Thymus (tissue), 11 donors: ENCODE measurements at regions not wholly inside any gene's neighbourhood (a gene's known extent, or its start where the extent isn't known, plus 50 kb on each side); places are given as distances from the start of the nearest gene placed in this dataset.

Experiments used
- DNase-seq, 9 donors: peaks; one replicate each; pipeline ENCODE4 v3.0.0-alpha.2; 2013; ENCODE audit warnings: low spot score in 9 of 9, low read depth in 6 of 9, missing footprints in 1 of 9
- H3K27ac ChIP-seq, 2 donors: one replicate each; pipeline ENCODE4 v1.5.1; 2013; ENCODE audit warnings: control low read depth in 1 of 2, low read depth in 1 of 2, low read length in 1 of 2, mild to moderate bottlenecking in 1 of 2, moderate library complexity in 1 of 2
- H3K27me3 ChIP-seq, 2 donors: one replicate each; pipeline ENCODE4 v1.5.1; 2013; ENCODE audit warnings: low read length in 1 of 2; ENCODE audit not compliant: control insufficient read depth in 2 of 2, insufficient read depth in 1 of 2
- H3K36me3 ChIP-seq, 2 donors: one replicate each; pipeline ENCODE4 v1.5.1; 2013; ENCODE audit warnings: low read length in 1 of 2, mild to moderate bottlenecking in 1 of 2, moderate library complexity in 1 of 2; ENCODE audit not compliant: control insufficient read depth in 2 of 2, insufficient read depth in 2 of 2
- H3K4me1 ChIP-seq, 2 donors: one replicate each; pipeline ENCODE4 v1.5.1; 2013; ENCODE audit warnings: low read length in 2 of 2; ENCODE audit not compliant: control insufficient read depth in 2 of 2, insufficient read depth in 2 of 2
- H3K4me3 ChIP-seq, 2 donors: one replicate each; pipeline ENCODE4 v1.5.1; 2013; ENCODE audit warnings: low read length in 2 of 2, control low read depth in 1 of 2, mild to moderate bottlenecking in 1 of 2
- H3K9me3 ChIP-seq, 2 donors: one replicate each; pipeline ENCODE4 v1.5.1; 2013; ENCODE audit warnings: low read length in 1 of 2, mild to moderate bottlenecking in 1 of 2; ENCODE audit not compliant: control insufficient read depth in 2 of 2, insufficient read depth in 1 of 2
- WGBS: extraction: QIAGEN DNeasy Blood & Tissue Kit; methylation state at CpG from one replicate; pipeline ENCODE4 v1.1.7; 2013; 5-methylcytosine and 5-hydroxymethylcytosine counted together
- donor health status: healthy.

GRCh38 chr2:101566632-101567228 is 91.8 kb upstream of the RFX8 start:
- WGBS, result 93% methylated on average over 6 of the region's 6 CpGs
- Histone ChIP-seq H3K4me3 (no peak overlapping the region), H3K27ac (no peak overlapping the region), H3K9me3 (no peaks in the 10 kb centered on the region), H3K4me1 (peaks cover 4 to 15% of the 10 kb centered on the region in 2 donors), H3K27me3 (no peaks in the 10 kb centered on the region), H3K36me3 (no peaks in the 10 kb centered on the region)
- no peak for DNase-seq

GRCh38 chr2:101563849-101564248 is 88.9 kb upstream of the RFX8 start:
- DNase-seq, result no peak
- Histone ChIP-seq H3K27ac (no peak overlapping the region), H3K36me3 (no peaks in the 10 kb centered on the region), H3K27me3 (no peaks in the 10 kb centered on the region), H3K4me1 (peaks cover 4 to 21% of the 10 kb centered on the region in 2 donors), H3K4me3 (no peak overlapping the region), H3K9me3 (peaks cover 0 to 8% of the 10 kb centered on the region in 2 donors)
- 99% methylated on average over 4 of the region's 4 CpGs for WGBS

GRCh38 chr2:101560780-101561315 is 85.9 kb upstream of the RFX8 start:
- no peaks in the 10 kb centered on the region for H3K36me3 ChIP-seq
- no peak overlapping the region for H3K4me3 ChIP-seq
- WGBS, result 84% methylated on average over 6 of the region's 6 CpGs
- peaks cover 0 to 8% of the 10 kb centered on the region in 2 donors for H3K9me3 ChIP-seq
- peaks cover under 1 to 13% of the 10 kb centered on the region in 2 donors for H3K4me1 ChIP-seq
- peak in 3 of 9 donors; percentile 16 to 58 (median 23) for DNase-seq
- no peaks in the 10 kb centered on the region for H3K27me3 ChIP-seq
- H3K27ac ChIP-seq, result peak overlapping the region in 1 of 2 donors; percentile 6

GRCh38 chr2:101559551-101559950 is 84.6 kb upstream of the RFX8 start:
- no peaks in the 10 kb centered on the region for H3K36me3 ChIP-seq
- DNase-seq, result no peak
- peaks cover 0 to 10% of the 10 kb centered on the region in 2 donors for H3K4me1 ChIP-seq
- H3K9me3 ChIP-seq, result peaks cover 0 to 8% of the 10 kb centered on the region in 2 donors
- H3K27me3 ChIP-seq, result no peaks in the 10 kb centered on the region
- 95% methylated on average over 7 of the region's 7 CpGs for WGBS
- no peak overlapping the region for H3K4me3 ChIP-seq
- H3K27ac ChIP-seq, result no peak overlapping the region

GRCh38 chr2:101558740-101559525 is 84.0 kb upstream of the RFX8 start:
- H3K36me3 ChIP-seq, result no peaks in the 10 kb centered on the region
- H3K27me3 ChIP-seq, result no peaks in the 10 kb centered on the region
- H3K4me1 ChIP-seq, result peaks cover 0 to 10% of the 10 kb centered on the region in 2 donors
- no peak overlapping the region for H3K4me3 ChIP-seq
- no peak for DNase-seq
- no peak overlapping the region for H3K27ac ChIP-seq
- WGBS, result 93% methylated on average over 9 of the region's 9 CpGs
- H3K9me3 ChIP-seq, result peaks cover 0 to 8% of the 10 kb centered on the region in 2 donors

- no peaks in the 10 kb centered on the region for H3K27me3 ChIP-seq
- H3K4me3 ChIP-seq, result no peak overlapping the region
- H3K36me3 ChIP-seq, result no peaks in the 10 kb centered on the region
- H3K4me1 ChIP-seq, result peaks cover 0 to 10% of the 10 kb centered on the region in 2 donors
- DNase-seq, result no peak
- H3K9me3 ChIP-seq, result peaks cover 0 to 5% of the 10 kb centered on the region in 2 donors
- 80% methylated on average over 7 of the region's 7 CpGs for WGBS
- no peak overlapping the region for H3K27ac ChIP-seq
These were observed 81.1 kb upstream of the RFX8 start for GRCh38 chr2:101556033-101556459.

GRCh38 chr2:101551336-101551888 is 76.5 kb upstream of the RFX8 start:
- 90% methylated on average over 5 of the region's 5 CpGs for WGBS
- H3K27ac ChIP-seq, result no peak overlapping the region
- no peaks in the 10 kb centered on the region for H3K27me3 ChIP-seq
- DNase-seq, result no peak
- peaks cover 0 to 3% of the 10 kb centered on the region in 2 donors for H3K4me1 ChIP-seq
- no peaks in the 10 kb centered on the region for H3K36me3 ChIP-seq
- H3K9me3 ChIP-seq, result no peaks in the 10 kb centered on the region
- no peak overlapping the region for H3K4me3 ChIP-seq

- H3K27me3 ChIP-seq, result no peaks in the 10 kb centered on the region
- H3K9me3 ChIP-seq, result no peaks in the 10 kb centered on the region
- H3K36me3 ChIP-seq, result no peaks in the 10 kb centered on the region
- no peak overlapping the region for H3K27ac ChIP-seq
- WGBS, result 97% methylated on average over 3 of the region's 3 CpGs
- H3K4me3 ChIP-seq, result no peak overlapping the region
- H3K4me1 ChIP-seq, result peaks cover 0 to 3% of the 10 kb centered on the region in 2 donors
- DNase-seq, result no peak
These were observed 75.6 kb upstream of the RFX8 start for GRCh38 chr2:101550555-101550954.

DNA sequence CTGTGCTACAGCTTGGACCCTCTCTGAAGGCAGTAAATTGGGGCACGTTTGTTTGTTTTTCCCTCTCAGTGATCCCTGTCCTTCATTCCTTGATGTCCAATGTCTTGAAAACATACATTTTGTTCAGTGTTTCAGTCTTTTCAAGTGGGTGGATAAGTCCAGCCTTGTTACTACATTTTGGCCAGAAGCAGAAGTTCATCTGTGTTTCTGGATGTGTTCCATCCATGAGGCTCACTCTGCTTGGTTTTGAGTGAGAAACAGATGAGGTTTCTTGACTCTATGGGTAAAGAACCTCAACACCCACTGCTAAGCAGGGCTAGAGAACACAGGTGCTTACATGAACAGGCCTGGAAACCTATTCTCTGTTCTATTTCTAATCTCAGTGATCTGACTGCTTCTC is 74.5 kb upstream of the RFX8 start:
- H3K4me3 ChIP-seq, result no peak overlapping the region
- peaks cover 0 to 3% of the 10 kb centered on the region in 2 donors for H3K4me1 ChIP-seq
- DNase-seq, result no peak
- no peaks in the 10 kb centered on the region for H3K36me3 ChIP-seq
- H3K27me3 ChIP-seq, result no peaks in the 10 kb centered on the region
- H3K27ac ChIP-seq, result no peak overlapping the region
- H3K9me3 ChIP-seq, result no peaks in the 10 kb centered on the region
- WGBS, result 91% methylated on average over 1 of the region's 1 CpG
